ENCODE measurements at regions not wholly inside any gene's neighbourhood (a gene's known extent, or its start where the extent isn't known, plus 50 kb on each side); places are given as distances from the start of the nearest gene placed in this dataset.

- TF ChIP-seq WT1 (tag by site-specific recombination; IDR thresholded peaks at IDR 0.05) = no peak
- TF ChIP-seq ZNF121 (tag by site-specific recombination; IDR thresholded peaks at IDR 0.05) = no peak
- no peak for TF ChIP-seq ZNF391 (tag by site-specific recombination; IDR thresholded peaks at IDR 0.05; ENCODE audit: borderline replicate concordance, low read depth)
- no peak for TF ChIP-seq ZNF18 (tag by site-specific recombination; IDR thresholded peaks at IDR 0.05)
Measured at GRCh38 chr4:175308236-175308635, 390.1 kb downstream of the ADAM29 start (continued).

DNA sequence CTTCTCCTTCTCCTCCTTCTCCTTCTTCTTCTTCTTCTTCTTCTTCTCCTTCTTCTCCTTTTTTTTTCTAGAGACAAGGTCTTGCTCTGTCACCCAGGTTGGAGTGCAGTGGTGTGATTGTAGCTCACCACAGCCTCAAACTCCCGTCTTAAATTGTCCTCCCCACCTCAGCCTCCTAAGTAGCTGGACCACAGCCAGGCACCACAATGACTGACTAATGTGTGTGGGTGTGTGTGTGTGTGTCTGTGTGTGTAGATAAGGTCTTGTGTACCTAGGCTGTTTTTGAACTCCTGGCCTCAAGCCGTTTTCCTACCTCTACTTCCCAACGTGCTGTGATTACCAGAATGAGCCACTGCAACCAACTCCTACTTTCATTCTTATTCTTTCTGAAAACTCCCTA lies 390.9 kb downstream of the ADAM29 start:
- Histone ChIP-seq H3K4me1 (ENCODE audit: control insufficient read depth, insufficient read depth, low read length) (no peaks in the 10 kb centered on the region), H3K4me3 (ENCODE audit: low read depth, low read length) (no peak overlapping the region), H3K9me3 (ENCODE audit: control insufficient read depth, insufficient read depth, low read depth, low read length) (no peaks in the 10 kb centered on the region), H3K36me3 (ENCODE audit: control insufficient read depth in 2 of 2, insufficient read depth in 1 of 2, low read length in 2 of 2) (no peaks in the 10 kb centered on the region), H3K27ac (ENCODE audit: extremely low read depth, low read depth, low read length) (no peak overlapping the region)
- POLR2A ChIA-PET = no interaction called here
- CTCF ChIA-PET = no interaction called here
- TF ChIP-seq ZFHX2 (tag by site-specific recombination; conservative IDR thresholded peaks at IDR 0.05) (0 out of 2 replicates have a peak, but pooled peaks have one; percentile 14), ZNF23 (tag by site-specific recombination; IDR thresholded peaks at IDR 0.05; ENCODE audit: borderline replicate concordance) (no peak)

- TF ChIP-seq YY1 (tag by site-specific recombination; IDR thresholded peaks at IDR 0.05) (no peak), HOXA7 (CRISPR knock-in tag; IDR thresholded peaks at IDR 0.05; ENCODE audit: borderline replicate concordance) (no peak), OVOL3 (tag by site-specific recombination; IDR thresholded peaks at IDR 0.05) (no peak), ZNF26 (tag by site-specific recombination; IDR thresholded peaks at IDR 0.05) (no peak), BCL11A (tag by site-specific recombination; IDR thresholded peaks at IDR 0.05; ENCODE audit: low read depth) (no peak), ZNF311 (tag by site-specific recombination; IDR thresholded peaks at IDR 0.05; ENCODE audit: borderline replicate concordance) (no peak), SALL2 (tag by site-specific recombination; IDR thresholded peaks at IDR 0.05; ENCODE audit: borderline replicate concordance) (no peak), ZBTB48 (tag by site-specific recombination; IDR thresholded peaks at IDR 0.05) (no peak), ZBTB17 (tag by site-specific recombination; IDR thresholded peaks at IDR 0.05) (no peak), ZNF433 (tag by site-specific recombination; IDR thresholded peaks at IDR 0.05; ENCODE audit: low read depth) (no peak)
- TF ChIP-seq, protein P1, sequence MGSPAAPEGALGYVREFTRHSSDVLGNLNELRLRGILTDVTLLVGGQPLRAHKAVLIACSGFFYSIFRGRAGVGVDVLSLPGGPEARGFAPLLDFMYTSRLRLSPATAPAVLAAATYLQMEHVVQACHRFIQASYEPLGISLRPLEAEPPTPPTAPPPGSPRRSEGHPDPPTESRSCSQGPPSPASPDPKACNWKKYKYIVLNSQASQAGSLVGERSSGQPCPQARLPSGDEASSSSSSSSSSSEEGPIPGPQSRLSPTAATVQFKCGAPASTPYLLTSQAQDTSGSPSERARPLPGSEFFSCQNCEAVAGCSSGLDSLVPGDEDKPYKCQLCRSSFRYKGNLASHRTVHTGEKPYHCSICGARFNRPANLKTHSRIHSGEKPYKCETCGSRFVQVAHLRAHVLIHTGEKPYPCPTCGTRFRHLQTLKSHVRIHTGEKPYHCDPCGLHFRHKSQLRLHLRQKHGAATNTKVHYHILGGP (tag by site-specific recombination; IDR thresholded peaks at IDR 0.05) = no peak
- H3K4me1 ChIP-seq (ENCODE audit: control insufficient read depth, insufficient read depth, low read length) = no peaks in the 10 kb centered on the region
- H3K27ac ChIP-seq (ENCODE audit: extremely low read depth, low read depth, low read length) = no peak overlapping the region
- H3K4me3 ChIP-seq (ENCODE audit: low read depth, low read length) = no peak overlapping the region
- no peaks in the 10 kb centered on the region for H3K9me3 ChIP-seq (ENCODE audit: control insufficient read depth, insufficient read depth, low read depth, low read length)
- ChIA-PET CTCF (no interaction called here), POLR2A (no interaction called here)
- no peaks in the 10 kb centered on the region for H3K36me3 ChIP-seq (ENCODE audit: control insufficient read depth in 2 of 2, insufficient read depth in 1 of 2, low read length in 2 of 2)
Measured at GRCh38 chr4:175325230-175325629, 407.1 kb downstream of the ADAM29 start.

- Histone ChIP-seq H3K4me1 (ENCODE audit: control insufficient read depth, insufficient read depth, low read length) (no peaks in the 10 kb centered on the region), H3K4me3 (ENCODE audit: low read depth, low read length) (no peak overlapping the region), H3K9me3 (ENCODE audit: control insufficient read depth, insufficient read depth, low read depth, low read length) (no peaks in the 10 kb centered on the region), H3K36me3 (ENCODE audit: control insufficient read depth in 2 of 2, insufficient read depth in 1 of 2, low read length in 2 of 2) (no peaks in the 10 kb centered on the region), H3K27ac (ENCODE audit: extremely low read depth, low read depth, low read length) (no peak overlapping the region)
- POLR2A ChIA-PET = no interaction called here
- CTCF ChIA-PET = no interaction called here
- TF ChIP-seq ZNF416 (tag by site-specific recombination; IDR thresholded peaks at IDR 0.05) = no peak
- TF ChIP-seq, protein P2, sequence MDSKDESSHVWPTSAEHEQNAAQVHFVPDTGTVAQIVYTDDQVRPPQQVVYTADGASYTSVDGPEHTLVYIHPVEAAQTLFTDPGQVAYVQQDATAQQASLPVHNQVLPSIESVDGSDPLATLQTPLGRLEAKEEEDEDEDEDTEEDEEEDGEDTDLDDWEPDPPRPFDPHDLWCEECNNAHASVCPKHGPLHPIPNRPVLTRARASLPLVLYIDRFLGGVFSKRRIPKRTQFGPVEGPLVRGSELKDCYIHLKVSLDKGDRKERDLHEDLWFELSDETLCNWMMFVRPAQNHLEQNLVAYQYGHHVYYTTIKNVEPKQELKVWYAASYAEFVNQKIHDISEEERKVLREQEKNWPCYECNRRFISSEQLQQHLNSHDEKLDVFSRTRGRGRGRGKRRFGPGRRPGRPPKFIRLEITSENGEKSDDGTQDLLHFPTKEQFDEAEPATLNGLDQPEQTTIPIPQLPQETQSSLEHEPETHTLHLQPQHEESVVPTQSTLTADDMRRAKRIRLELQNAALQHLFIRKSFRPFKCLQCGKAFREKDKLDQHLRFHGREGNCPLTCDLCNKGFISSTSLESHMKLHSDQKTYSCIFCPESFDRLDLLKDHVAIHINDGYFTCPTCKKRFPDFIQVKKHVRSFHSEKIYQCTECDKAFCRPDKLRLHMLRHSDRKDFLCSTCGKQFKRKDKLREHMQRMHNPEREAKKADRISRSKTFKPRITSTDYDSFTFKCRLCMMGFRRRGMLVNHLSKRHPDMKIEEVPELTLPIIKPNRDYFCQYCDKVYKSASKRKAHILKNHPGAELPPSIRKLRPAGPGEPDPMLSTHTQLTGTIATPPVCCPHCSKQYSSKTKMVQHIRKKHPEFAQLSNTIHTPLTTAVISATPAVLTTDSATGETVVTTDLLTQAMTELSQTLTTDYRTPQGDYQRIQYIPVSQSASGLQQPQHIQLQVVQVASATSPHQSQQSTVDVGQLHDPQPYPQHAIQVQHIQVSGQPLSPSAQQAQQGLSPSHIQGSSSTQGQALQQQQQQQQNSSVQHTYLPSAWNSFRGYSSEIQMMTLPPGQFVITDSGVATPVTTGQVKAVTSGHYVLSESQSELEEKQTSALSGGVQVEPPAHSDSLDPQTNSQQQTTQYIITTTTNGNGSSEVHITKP (tag by site-specific recombination; IDR thresholded peaks at IDR 0.05) = no peak
- TF ChIP-seq ZFP41 (tag by site-specific recombination; IDR thresholded peaks at IDR 0.05; ENCODE audit: borderline replicate concordance) = no peak
- no peak for TF ChIP-seq ZNF747 (tag by site-specific recombination; IDR thresholded peaks at IDR 0.05)
- TF ChIP-seq ZSCAN23 (tag by site-specific recombination; IDR thresholded peaks at IDR 0.05) = no peak
- TF ChIP-seq ZNF394 (tag by site-specific recombination; IDR thresholded peaks at IDR 0.05; ENCODE audit: borderline replicate concordance) = no peak
- TF ChIP-seq KLF7 (tag by site-specific recombination; IDR thresholded peaks at IDR 0.05; ENCODE audit: borderline replicate concordance) = no peak
Measured at GRCh38 chr4:175326796-175327195, 408.6 kb downstream of the ADAM29 start.

Measured in HEK293 (cell line).